Smooth muscle cell of the brain vasculature (primary cell): ENCODE measurements at regions not wholly inside any gene's neighbourhood (a gene's known extent, or its start where the extent isn't known, plus 50 kb on each side); places are given as distances from the start of the nearest gene placed in this dataset.

ENCODE experiments used
- DNase-seq: peaks from one replicate; pipeline ENCODE4 v3.0.0-alpha.2; 2012; ENCODE audit warnings: low read depth, low spot score

GRCh38 chr13:67736646-67737420 lies 506.7 kb upstream of the PCDH9 start:
- peak; percentile 74 for DNase-seq

- DNase-seq = no peak
These were observed 505.5 kb upstream of the PCDH9 start for GRCh38 chr13:67735651-67736050.

- DNase-seq = no peak
These were observed 496.8 kb upstream of the PCDH9 start for GRCh38 chr13:67726979-67727378.

- no peak for DNase-seq
These were observed 495.9 kb upstream of the PCDH9 start for GRCh38 chr13:67725999-67726398.

- DNase-seq = no peak
These were observed 483.4 kb upstream of the PCDH9 start for GRCh38 chr13:67713571-67713970.

GRCh38 chr13:67696775-67697174 lies 466.6 kb upstream of the PCDH9 start:
- no peak for DNase-seq

GRCh38 chr13:67664502-67664901 lies 434.4 kb upstream of the PCDH9 start:
- DNase-seq = no peak

- DNase-seq = no peak
These were observed 432.9 kb upstream of the PCDH9 start for GRCh38 chr13:67662997-67663396.

GRCh38 chr13:67652887-67653286 lies 422.8 kb upstream of the PCDH9 start:
- DNase-seq = no peak

GRCh38 chr13:67651908-67652465 lies 421.9 kb upstream of the PCDH9 start:
- DNase-seq = no peak

GRCh38 chr13:67650471-67650870 lies 420.3 kb upstream of the PCDH9 start:
- DNase-seq = no peak

- DNase-seq = no peak
These were observed 415.8 kb upstream of the PCDH9 start for GRCh38 chr13:67645874-67646467.

GRCh38 chr13:67643516-67644055 lies 413.4 kb upstream of the PCDH9 start:
- no peak for DNase-seq

- DNase-seq = no peak
These were observed 412.5 kb upstream of the PCDH9 start for GRCh38 chr13:67642657-67643056.

- DNase-seq = no peak
These were observed 405.6 kb upstream of the PCDH9 start for GRCh38 chr13:67635754-67636153.

GRCh38 chr13:67632590-67632989 lies 402.5 kb upstream of the PCDH9 start:
- no peak for DNase-seq

- DNase-seq = no peak
These were observed 400.5 kb upstream of the PCDH9 start for GRCh38 chr13:67630640-67631039.

GRCh38 chr13:67623630-67624029 lies 393.5 kb upstream of the PCDH9 start:
- DNase-seq = no peak

- DNase-seq = no peak
These were observed 390.5 kb upstream of the PCDH9 start for GRCh38 chr13:67620665-67621064.

GRCh38 chr13:67619995-67620380 lies 389.9 kb upstream of the PCDH9 start:
- peak; percentile 20 for DNase-seq

- no peak for DNase-seq
These were observed 389.3 kb upstream of the PCDH9 start for GRCh38 chr13:67619351-67619994.

- DNase-seq = no peak
These were observed 384.4 kb upstream of the PCDH9 start for GRCh38 chr13:67614579-67614978.
